Activated naive CD8-positive, alpha-beta T cell treated with anti-CD3 and anti-CD28 coated beads for 36 hours (primary cell): ENCODE measurements at regions not wholly inside any gene's neighbourhood (a gene's known extent, or its start where the extent isn't known, plus 50 kb on each side); places are given as distances from the start of the nearest gene placed in this dataset.

ENCODE experiments used
- DNase-seq: peaks from one replicate; pipeline ENCODE4 v3.0.0; 2021
- H3K27ac Mint-ChIP-seq: one replicate; pipeline ENCODE4 v1.8.0; 2022; ENCODE audit warnings: mild to moderate bottlenecking, moderate library complexity, mixed read lengths
- H3K27me3 Mint-ChIP-seq: one replicate; pipeline ENCODE4 v1.8.0; 2022; ENCODE audit warnings: mild to moderate bottlenecking, mixed read lengths
- H3K36me3 Mint-ChIP-seq: one replicate; pipeline ENCODE4 v1.8.0; 2021; ENCODE audit warnings: mild to moderate bottlenecking, mixed read lengths
- H3K4me1 Mint-ChIP-seq: one replicate; pipeline ENCODE4 v1.8.0; 2021; ENCODE audit warnings: mixed read lengths
- H3K4me3 Mint-ChIP-seq: one replicate; pipeline ENCODE4 v1.8.0; 2022; ENCODE audit warnings: mild to moderate bottlenecking, moderate library complexity, mixed read lengths
- H3K9me3 Mint-ChIP-seq: one replicate; pipeline ENCODE4 v1.8.0; 2022; ENCODE audit warnings: mixed read lengths

DNA sequence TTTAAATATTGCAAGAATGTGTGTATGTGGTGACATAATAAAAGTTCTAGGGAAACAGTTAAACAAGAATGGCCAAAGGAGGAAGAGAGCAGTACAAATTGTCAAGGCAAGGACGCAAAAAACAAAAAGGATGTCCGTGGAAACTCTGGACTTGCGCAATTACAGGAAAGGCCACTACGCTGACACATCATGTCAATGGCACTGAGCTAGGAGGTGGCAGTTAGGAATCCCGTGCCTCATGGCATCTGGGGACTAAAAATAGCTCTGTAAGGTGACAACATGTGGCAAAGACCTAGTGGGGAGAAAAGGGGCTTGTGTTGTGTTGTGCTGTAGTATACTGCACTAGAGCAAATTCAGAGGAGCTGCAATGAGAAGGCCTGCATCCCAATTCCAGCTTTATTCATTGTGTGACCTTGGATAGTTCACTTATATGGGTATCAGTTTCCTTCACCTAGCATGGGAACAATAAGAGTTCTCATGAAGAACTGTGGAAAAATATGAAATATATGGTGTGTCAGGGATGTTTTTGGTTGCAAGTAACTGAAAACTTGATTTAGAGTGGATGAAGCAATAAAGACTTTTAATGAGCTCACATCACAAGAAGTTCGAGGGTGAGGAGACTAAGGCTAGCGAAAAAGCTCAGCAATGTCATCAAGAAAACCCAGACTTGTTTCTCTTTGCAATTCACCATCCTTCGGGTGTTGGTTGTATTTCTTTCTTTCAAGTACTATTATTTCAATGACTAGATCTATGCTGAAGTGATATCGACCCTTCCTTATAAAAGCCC lies 124.1 kb upstream of the STC2 start:
- no peaks in the 10 kb centered on the region for H3K9me3 Mint-ChIP-seq
- no peak for DNase-seq
- H3K36me3 Mint-ChIP-seq, result no peaks in the 10 kb centered on the region
- no peaks in the 10 kb centered on the region for H3K4me1 Mint-ChIP-seq
- H3K4me3 Mint-ChIP-seq, result no peak overlapping the region
- H3K27ac Mint-ChIP-seq, result no peak overlapping the region
- no peaks in the 10 kb centered on the region for H3K27me3 Mint-ChIP-seq

- no peaks in the 10 kb centered on the region for H3K27me3 Mint-ChIP-seq
- DNase-seq, result no peak
- H3K4me1 Mint-ChIP-seq, result no peaks in the 10 kb centered on the region
- H3K9me3 Mint-ChIP-seq, result no peaks in the 10 kb centered on the region
- H3K4me3 Mint-ChIP-seq, result no peak overlapping the region
- no peak overlapping the region for H3K27ac Mint-ChIP-seq
- H3K36me3 Mint-ChIP-seq, result no peaks in the 10 kb centered on the region
Measured at GRCh38 chr5:173451651-173452050, 123.4 kb upstream of the STC2 start.

- H3K9me3 Mint-ChIP-seq, result no peaks in the 10 kb centered on the region
- H3K4me3 Mint-ChIP-seq, result no peak overlapping the region
- no peak overlapping the region for H3K27ac Mint-ChIP-seq
- peak; percentile 4 for DNase-seq
- H3K27me3 Mint-ChIP-seq, result no peaks in the 10 kb centered on the region
- no peaks in the 10 kb centered on the region for H3K36me3 Mint-ChIP-seq
- H3K4me1 Mint-ChIP-seq, result no peaks in the 10 kb centered on the region
Measured at GRCh38 chr5:173451031-173451430, 122.8 kb upstream of the STC2 start.

GRCh38 chr5:173450188-173450587 lies 122.0 kb upstream of the STC2 start:
- Mint-ChIP-seq H3K4me3 (no peak overlapping the region), H3K27me3 (no peaks in the 10 kb centered on the region), H3K9me3 (no peaks in the 10 kb centered on the region), H3K36me3 (no peaks in the 10 kb centered on the region), H3K4me1 (no peaks in the 10 kb centered on the region), H3K27ac (no peak overlapping the region)
- DNase-seq, result no peak

DNA sequence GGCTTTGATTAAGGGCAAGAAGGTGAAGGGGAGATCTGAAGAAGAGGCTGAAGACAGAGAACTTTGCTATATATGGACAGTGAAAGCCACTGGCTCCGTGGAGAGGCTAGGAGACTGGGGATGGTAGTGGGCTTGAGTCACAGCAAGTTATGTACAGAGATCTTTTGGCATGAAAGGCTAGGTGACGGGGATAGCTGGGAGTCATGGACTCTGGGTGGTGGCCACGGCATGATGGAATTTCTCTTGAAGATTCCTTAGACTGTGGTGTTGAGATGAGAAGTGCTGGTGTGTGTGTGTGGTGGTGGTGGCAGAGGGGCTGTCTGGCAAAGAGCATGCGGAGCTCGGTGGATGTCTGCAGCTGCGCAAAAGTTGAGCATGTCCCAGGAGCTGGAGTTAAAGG lies 120.6 kb upstream of the STC2 start:
- Mint-ChIP-seq H3K27me3 (no peaks in the 10 kb centered on the region), H3K36me3 (no peaks in the 10 kb centered on the region), H3K9me3 (no peaks in the 10 kb centered on the region), H3K27ac (no peak overlapping the region), H3K4me3 (no peak overlapping the region), H3K4me1 (no peaks in the 10 kb centered on the region)
- no peak for DNase-seq

DNA sequence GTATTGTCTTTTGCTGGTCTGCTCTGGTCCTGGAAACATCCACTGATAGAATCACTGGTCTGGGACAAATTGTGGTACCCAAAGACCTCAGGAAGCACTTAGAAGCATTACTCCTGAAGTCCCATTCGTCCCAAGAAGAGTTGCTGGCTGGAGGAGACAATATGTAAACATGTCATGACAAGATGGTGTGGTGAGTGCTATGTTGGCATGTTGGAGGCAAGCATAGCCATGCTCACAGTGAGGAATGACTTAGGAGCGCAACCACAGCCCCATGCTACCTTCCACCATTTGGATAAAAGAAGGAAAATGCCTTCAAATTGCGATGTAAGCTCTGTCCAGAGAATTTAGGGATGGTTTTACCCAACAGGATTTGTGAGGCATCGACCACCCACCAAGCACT lies 115.8 kb upstream of the STC2 start:
- Mint-ChIP-seq H3K9me3 (no peaks in the 10 kb centered on the region), H3K27ac (no peak overlapping the region)

DNA sequence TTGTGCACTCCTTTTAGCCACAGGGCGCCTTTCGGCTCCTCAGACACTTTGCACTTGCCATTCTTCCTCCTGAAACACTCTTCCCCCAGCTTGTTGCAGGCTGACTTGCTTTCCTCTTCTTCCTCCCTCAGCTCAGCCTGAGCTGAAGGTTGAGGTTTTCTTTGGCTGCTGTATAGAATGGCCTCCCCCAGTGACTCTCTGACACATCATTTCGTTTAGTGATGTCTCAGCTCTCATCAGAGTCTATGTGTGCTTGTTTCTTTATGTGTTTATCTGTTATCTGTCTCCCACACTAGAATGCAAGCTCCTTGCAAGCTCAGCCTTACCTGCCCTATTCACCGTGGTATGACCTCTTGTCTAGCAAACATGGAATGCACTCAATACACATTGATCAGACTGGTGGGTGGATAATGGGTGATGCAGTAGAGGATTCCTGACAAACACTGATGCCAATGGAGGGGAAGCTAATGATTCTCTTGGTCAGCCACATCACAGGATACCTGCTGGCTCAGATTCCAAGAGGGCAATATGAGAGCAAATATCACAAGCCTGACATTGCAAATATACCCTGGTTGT lies 112.9 kb upstream of the STC2 start:
- no peaks in the 10 kb centered on the region for H3K4me1 Mint-ChIP-seq
- DNase-seq, result no peak
- H3K27ac Mint-ChIP-seq, result no peak overlapping the region
- no peaks in the 10 kb centered on the region for H3K9me3 Mint-ChIP-seq
- no peaks in the 10 kb centered on the region for H3K36me3 Mint-ChIP-seq
- no peak overlapping the region for H3K4me3 Mint-ChIP-seq
- peaks cover 6% of the 10 kb centered on the region for H3K27me3 Mint-ChIP-seq

More for the DNA sequence above, 115.8 kb upstream of the STC2 start:
- Mint-ChIP-seq H3K4me3 (no peak overlapping the region), H3K4me1 (no peaks in the 10 kb centered on the region), H3K36me3 (no peaks in the 10 kb centered on the region), H3K27me3 (peaks cover 4% of the 10 kb centered on the region)
- DNase-seq, result no peak

DNA sequence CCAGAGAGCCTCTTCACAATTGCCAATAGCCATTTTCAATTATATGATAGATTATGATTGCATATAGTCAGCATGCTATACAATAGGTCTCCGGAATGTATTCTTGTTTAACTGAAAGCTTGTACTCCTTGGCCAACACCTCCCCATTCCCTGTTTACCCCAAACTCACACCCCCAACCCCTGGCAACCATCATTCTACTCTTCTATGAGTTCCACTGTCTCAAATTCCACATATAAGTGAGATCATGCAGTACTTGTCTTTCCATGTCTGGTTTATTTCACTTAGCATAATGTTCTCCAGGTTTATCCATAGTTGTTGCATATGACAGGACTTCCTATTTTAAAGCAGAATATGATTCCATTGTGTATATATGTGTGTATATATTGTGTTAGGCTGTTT lies 110.7 kb upstream of the STC2 start:
- H3K9me3 Mint-ChIP-seq, result no peaks in the 10 kb centered on the region

DNA sequence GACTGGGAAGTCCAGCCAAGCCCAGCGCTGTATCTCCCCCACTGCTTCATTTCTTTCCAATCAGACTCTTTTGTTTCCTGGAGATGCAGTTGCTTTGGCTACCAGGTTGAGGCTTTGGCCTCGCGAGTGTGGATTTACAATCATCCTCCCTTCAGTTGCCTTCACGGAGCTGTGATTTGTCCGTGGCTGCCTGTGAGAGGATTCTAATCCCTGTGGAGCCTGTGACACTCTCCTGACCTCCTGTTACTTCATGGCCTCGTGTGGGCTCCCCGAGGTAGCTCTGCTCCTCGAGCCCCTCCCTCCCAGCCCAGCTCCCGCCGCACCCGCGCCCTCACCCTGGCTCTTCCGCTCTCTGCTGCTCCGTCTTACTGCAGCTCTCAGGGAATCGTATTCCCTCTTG lies 107.2 kb upstream of the STC2 start:
- no peak overlapping the region for H3K27ac Mint-ChIP-seq

More for the DNA sequence above, 110.7 kb upstream of the STC2 start:
- Mint-ChIP-seq H3K4me1 (no peaks in the 10 kb centered on the region), H3K27me3 (peaks cover 13% of the 10 kb centered on the region), H3K27ac (no peak overlapping the region), H3K4me3 (no peak overlapping the region), H3K36me3 (no peaks in the 10 kb centered on the region)
- no peak for DNase-seq

DNA sequence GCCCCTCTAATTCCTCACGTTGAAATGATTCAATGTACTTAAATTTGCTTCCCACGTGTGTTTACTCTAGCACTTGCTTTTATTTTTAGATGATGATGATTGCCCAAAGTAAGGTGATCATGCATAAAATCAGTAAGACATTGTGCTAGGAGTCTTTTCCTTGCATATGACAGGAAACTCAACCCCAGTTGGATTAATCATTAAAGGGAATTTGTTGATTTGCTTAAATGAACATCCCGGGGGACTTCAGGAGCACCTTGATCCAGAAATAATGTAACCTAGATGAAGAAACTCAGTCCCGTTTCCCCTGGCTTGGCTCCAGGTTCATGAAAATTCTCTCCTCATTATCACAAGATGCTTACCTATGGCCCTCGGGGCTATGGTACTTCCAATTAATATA lies 106.1 kb upstream of the STC2 start:
- Mint-ChIP-seq H3K36me3 (no peaks in the 10 kb centered on the region), H3K27ac (no peak overlapping the region), H3K4me1 (no peaks in the 10 kb centered on the region), H3K4me3 (no peak overlapping the region), H3K9me3 (no peaks in the 10 kb centered on the region), H3K27me3 (peaks cover 12% of the 10 kb centered on the region)
- DNase-seq, result no peak

More for the DNA sequence above, 107.2 kb upstream of the STC2 start:
- DNase-seq, result no peak
- no peaks in the 10 kb centered on the region for H3K36me3 Mint-ChIP-seq
- no peak overlapping the region for H3K4me3 Mint-ChIP-seq
- H3K4me1 Mint-ChIP-seq, result no peaks in the 10 kb centered on the region
- H3K9me3 Mint-ChIP-seq, result no peaks in the 10 kb centered on the region
- peaks cover 13% of the 10 kb centered on the region for H3K27me3 Mint-ChIP-seq

GRCh38 chr5:173430394-173430793 lies 102.2 kb upstream of the STC2 start:
- H3K27me3 Mint-ChIP-seq, result peaks cover 1% of the 10 kb centered on the region
- no peak overlapping the region for H3K27ac Mint-ChIP-seq
- no peaks in the 10 kb centered on the region for H3K36me3 Mint-ChIP-seq
- no peak for DNase-seq
- no peak overlapping the region for H3K4me3 Mint-ChIP-seq
- H3K4me1 Mint-ChIP-seq, result no peaks in the 10 kb centered on the region
- no peaks in the 10 kb centered on the region for H3K9me3 Mint-ChIP-seq

DNA sequence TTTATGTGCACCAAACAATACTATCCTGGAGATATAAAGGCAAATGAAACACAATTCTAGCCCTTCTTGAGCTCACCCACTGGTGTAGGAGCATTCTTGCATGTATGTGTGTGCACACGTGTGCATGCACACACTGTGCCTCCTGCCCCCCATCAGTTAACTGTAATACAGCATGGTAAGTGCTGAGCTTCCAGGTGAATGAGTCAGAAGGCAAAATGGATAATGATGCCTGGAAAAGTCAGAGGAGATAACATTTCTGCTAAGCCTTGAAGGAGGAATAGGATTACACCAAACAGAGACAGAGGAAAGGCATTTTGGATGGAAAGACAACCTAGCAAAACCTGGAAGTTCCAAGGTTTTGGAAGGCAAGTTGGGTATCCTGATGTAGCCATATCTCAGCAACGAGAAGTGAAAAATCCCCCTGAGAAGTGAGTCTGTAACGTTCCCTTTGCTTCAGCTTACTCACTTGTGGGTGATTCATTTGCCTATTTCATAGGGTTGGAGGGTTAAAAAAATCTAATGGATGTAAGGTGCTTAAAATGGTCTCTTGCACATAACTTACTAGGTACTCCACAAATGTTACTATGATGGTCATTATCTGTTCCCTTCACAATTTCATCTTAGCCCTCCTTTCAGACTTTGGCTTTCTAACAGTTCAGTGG lies 101.4 kb upstream of the STC2 start:
- Mint-ChIP-seq H3K4me1 (no peaks in the 10 kb centered on the region), H3K27me3 (no peaks in the 10 kb centered on the region), H3K27ac (no peak overlapping the region), H3K36me3 (no peaks in the 10 kb centered on the region), H3K9me3 (peaks cover under 1% of the 10 kb centered on the region), H3K4me3 (no peak overlapping the region)
- no peak for DNase-seq

- H3K9me3 Mint-ChIP-seq, result peaks cover 7% of the 10 kb centered on the region
- H3K36me3 Mint-ChIP-seq, result no peaks in the 10 kb centered on the region
- no peak overlapping the region for H3K27ac Mint-ChIP-seq
- H3K4me1 Mint-ChIP-seq, result no peaks in the 10 kb centered on the region
- H3K4me3 Mint-ChIP-seq, result no peak overlapping the region
- DNase-seq, result no peak
- H3K27me3 Mint-ChIP-seq, result no peaks in the 10 kb centered on the region
Measured at GRCh38 chr5:173423452-173424117, 95.4 kb upstream of the STC2 start.

DNA sequence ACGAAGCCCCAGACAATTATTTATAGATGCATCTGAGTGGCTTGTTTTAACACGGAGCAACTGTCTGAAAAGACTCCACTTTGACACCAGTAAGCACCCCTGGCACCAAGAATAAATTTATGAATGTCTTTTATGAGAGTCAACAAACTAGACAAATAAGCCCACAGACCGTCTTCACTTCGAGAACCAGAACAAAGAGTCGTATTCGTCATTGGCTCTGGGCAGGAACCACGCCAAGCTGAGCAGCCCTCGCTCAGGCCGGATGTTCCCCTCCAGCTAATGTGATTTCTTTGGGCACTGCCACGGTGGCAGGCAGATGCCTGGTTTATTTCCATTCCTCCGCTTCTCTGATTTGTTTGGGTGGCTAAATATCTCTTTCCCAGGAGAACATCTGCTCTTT lies 91.9 kb upstream of the STC2 start:
- Mint-ChIP-seq H3K4me1 (no peaks in the 10 kb centered on the region), H3K27me3 (no peaks in the 10 kb centered on the region), H3K9me3 (peaks cover 7% of the 10 kb centered on the region), H3K4me3 (no peak overlapping the region), H3K27ac (no peak overlapping the region), H3K36me3 (no peaks in the 10 kb centered on the region)
- DNase-seq, result no peak

DNA sequence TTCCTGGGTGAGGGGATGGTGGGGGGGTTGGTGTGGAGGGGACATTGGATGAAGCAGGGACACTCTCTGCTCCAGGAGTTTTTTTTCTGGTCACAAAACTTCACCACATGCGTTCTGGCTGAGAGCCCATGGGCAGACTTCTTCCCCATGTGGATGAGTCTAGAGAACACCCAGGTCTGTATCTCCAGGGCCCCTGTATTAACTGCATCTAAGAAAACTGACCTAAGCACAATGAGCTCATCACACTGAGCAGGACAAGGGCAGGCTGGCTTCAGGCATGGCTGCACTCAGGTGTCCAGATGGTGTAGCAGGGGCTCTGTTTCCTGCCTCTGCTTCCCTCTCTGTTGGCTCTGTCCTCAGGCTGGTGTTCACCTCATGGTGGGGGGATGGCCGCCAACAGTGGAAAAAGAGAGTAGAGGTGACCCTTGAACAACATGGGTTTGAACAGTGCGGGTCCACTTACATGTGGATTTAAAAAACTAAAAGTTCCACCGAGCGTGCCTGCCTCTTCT lies 85.3 kb upstream of the STC2 start:
- no peak for DNase-seq
- no peaks in the 10 kb centered on the region for H3K36me3 Mint-ChIP-seq

More for the DNA sequence above, 85.3 kb upstream of the STC2 start:
- Mint-ChIP-seq H3K4me1 (no peaks in the 10 kb centered on the region), H3K4me3 (no peak overlapping the region), H3K27me3 (peaks cover 6% of the 10 kb centered on the region), H3K27ac (no peak overlapping the region), H3K9me3 (no peaks in the 10 kb centered on the region)
